ENCODE measurements at regions not wholly inside any gene's neighbourhood (a gene's known extent, or its start where the extent isn't known, plus 50 kb on each side); places are given as distances from the start of the nearest gene placed in this dataset.

DNA sequence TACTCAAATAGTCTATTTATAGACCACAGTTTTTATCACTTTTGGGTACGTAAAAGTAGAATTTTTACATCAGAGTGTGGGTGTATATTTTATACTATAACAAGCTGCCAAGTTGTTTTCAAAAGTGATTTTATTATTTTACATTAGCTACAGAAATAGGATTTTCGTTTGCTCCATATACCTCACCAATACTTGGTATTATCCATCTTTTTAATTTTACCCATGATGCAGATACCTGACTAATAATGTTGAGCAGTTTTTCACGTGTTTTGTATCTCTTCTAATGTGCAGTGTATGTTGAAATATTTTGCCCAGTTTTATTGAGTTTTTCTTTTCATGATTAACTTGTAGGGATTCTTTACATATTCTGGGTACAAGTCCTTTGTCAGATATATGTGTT, 379.8 kb downstream of the MATN1 start:
- no peak overlapping the region for H3K9ac ChIP-seq (ENCODE audit: low read depth in 1 of 2, low read length in 2 of 2)
- H3K27me3 ChIP-seq (ENCODE audit: control insufficient read depth in 1 of 2, insufficient read depth in 2 of 2, low read length in 2 of 2) = peaks cover 5 to 7% of the 10 kb centered on the region in 2 donors
- H3K4me1 ChIP-seq (ENCODE audit: control insufficient read depth in 1 of 2, insufficient read depth in 2 of 2, low read length in 2 of 2) = no peaks in the 10 kb centered on the region
- H3K27ac ChIP-seq (ENCODE audit: low read depth, low read length) = no peak overlapping the region
- H3K9me3 ChIP-seq (ENCODE audit: control insufficient read depth in 1 of 2, low read length in 2 of 2) = peaks cover 0 to 6% of the 10 kb centered on the region in 2 donors
- no peak overlapping the region for H3K4me3 ChIP-seq (ENCODE audit: low read depth in 1 of 2, low read length in 2 of 2)
- no peaks in the 10 kb centered on the region for H3K36me3 ChIP-seq (ENCODE audit: control insufficient read depth in 1 of 2, insufficient read depth in 2 of 2, low read length in 2 of 2)

DNA sequence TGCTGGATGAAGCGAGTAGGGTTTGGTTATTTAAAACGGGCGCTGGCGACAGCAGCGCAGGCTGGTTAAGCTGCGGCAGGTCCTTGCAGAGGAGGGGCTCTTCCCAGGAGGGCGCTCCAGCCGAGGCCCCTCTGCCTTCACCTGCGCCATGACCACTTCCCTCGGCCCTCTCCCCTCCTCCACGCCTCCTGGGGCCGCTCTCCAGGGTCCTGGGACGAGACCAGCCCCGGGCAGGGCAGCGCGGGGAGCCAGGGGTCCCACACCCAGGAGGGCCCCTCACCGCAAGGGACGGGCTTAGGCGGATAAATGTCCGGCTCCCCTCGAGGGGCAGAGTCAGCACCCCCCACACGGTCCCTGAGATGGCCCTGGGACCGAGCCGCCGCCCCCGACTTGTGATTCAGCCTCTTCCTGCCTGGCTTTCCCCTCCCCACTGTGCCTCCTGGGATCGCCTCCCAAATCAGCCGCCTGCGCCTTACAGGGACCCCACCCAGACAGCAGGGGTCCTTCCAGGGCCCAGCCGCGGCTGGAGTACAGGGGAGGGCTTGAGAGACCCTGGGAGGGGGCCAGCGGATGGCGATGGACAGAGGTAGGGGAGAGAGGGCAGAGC, 380.7 kb downstream of the MATN1 start:
- H3K9me3 ChIP-seq (ENCODE audit: control insufficient read depth in 1 of 2, low read length in 2 of 2) = peaks cover 0 to 6% of the 10 kb centered on the region in 2 donors
- H3K27me3 ChIP-seq (ENCODE audit: control insufficient read depth in 1 of 2, insufficient read depth in 2 of 2, low read length in 2 of 2) = peaks cover 5 to 7% of the 10 kb centered on the region in 2 donors
- no peak overlapping the region for H3K4me3 ChIP-seq (ENCODE audit: low read depth in 1 of 2, low read length in 2 of 2)
- no peaks in the 10 kb centered on the region for H3K4me1 ChIP-seq (ENCODE audit: control insufficient read depth in 1 of 2, insufficient read depth in 2 of 2, low read length in 2 of 2)
- no peak overlapping the region for H3K27ac ChIP-seq (ENCODE audit: low read depth, low read length)
- no peak overlapping the region for H3K9ac ChIP-seq (ENCODE audit: low read depth in 1 of 2, low read length in 2 of 2)
- no peaks in the 10 kb centered on the region for H3K36me3 ChIP-seq (ENCODE audit: control insufficient read depth in 1 of 2, insufficient read depth in 2 of 2, low read length in 2 of 2)

DNA sequence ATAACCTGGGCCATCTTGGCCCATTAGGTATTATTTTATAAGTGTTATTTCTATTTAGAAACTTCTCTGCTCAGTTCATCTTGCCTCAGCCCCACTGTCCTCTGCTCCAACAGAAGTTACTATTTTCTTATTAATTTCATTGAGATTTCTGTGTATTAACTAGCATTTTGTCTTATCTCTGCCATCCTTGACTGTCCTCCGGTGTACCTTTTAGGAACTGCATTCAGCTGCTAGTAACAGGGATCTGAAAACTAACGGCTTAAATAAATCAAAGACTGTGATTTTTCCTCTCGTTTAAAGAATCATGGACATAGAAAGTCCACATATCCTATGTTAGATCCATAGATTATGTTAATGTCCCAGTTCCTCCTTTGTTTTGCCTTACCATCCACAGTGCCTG, 382.5 kb downstream of the MATN1 start:
- peaks cover 5 to 7% of the 10 kb centered on the region in 2 donors for H3K27me3 ChIP-seq (ENCODE audit: control insufficient read depth in 1 of 2, insufficient read depth in 2 of 2, low read length in 2 of 2)
- H3K36me3 ChIP-seq (ENCODE audit: control insufficient read depth in 1 of 2, insufficient read depth in 2 of 2, low read length in 2 of 2) = no peaks in the 10 kb centered on the region
- H3K4me3 ChIP-seq (ENCODE audit: low read depth in 1 of 2, low read length in 2 of 2) = no peak overlapping the region
- H3K9me3 ChIP-seq (ENCODE audit: control insufficient read depth in 1 of 2, low read length in 2 of 2) = peaks cover 0 to 6% of the 10 kb centered on the region in 2 donors
- H3K27ac ChIP-seq (ENCODE audit: low read depth, low read length) = no peak overlapping the region
- no peaks in the 10 kb centered on the region for H3K4me1 ChIP-seq (ENCODE audit: control insufficient read depth in 1 of 2, insufficient read depth in 2 of 2, low read length in 2 of 2)
- H3K9ac ChIP-seq (ENCODE audit: low read depth in 1 of 2, low read length in 2 of 2) = no peak overlapping the region

DNA sequence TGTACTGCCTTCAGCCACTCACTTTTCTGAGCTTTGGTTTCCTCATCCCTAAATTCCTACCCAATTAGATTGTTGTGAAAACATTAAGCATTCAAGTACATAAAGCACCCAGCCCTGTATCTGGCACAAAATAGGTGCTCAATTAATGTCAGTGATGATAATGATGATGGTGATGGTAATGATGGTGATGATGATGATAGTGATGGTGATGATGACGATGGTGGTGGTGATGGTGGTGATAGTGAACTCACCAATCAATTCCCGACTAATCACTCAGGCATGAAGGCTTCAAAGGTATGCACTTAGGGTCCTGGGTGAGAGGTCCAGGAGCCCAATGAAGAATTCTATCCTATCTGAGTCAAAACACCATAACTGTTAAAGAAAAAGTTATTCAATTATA, 383.5 kb downstream of the MATN1 start:
- no peak overlapping the region for H3K4me3 ChIP-seq (ENCODE audit: low read depth in 1 of 2, low read length in 2 of 2)
- H3K27me3 ChIP-seq (ENCODE audit: control insufficient read depth in 1 of 2, insufficient read depth in 2 of 2, low read length in 2 of 2) = peaks cover 5 to 7% of the 10 kb centered on the region in 2 donors
- no peak overlapping the region for H3K9ac ChIP-seq (ENCODE audit: low read depth in 1 of 2, low read length in 2 of 2)
- no peak overlapping the region for H3K27ac ChIP-seq (ENCODE audit: low read depth, low read length)
- no peaks in the 10 kb centered on the region for H3K4me1 ChIP-seq (ENCODE audit: control insufficient read depth in 1 of 2, insufficient read depth in 2 of 2, low read length in 2 of 2)
- H3K9me3 ChIP-seq (ENCODE audit: control insufficient read depth in 1 of 2, low read length in 2 of 2) = peaks cover 0 to 6% of the 10 kb centered on the region in 2 donors
- no peaks in the 10 kb centered on the region for H3K36me3 ChIP-seq (ENCODE audit: control insufficient read depth in 1 of 2, insufficient read depth in 2 of 2, low read length in 2 of 2)

DNA sequence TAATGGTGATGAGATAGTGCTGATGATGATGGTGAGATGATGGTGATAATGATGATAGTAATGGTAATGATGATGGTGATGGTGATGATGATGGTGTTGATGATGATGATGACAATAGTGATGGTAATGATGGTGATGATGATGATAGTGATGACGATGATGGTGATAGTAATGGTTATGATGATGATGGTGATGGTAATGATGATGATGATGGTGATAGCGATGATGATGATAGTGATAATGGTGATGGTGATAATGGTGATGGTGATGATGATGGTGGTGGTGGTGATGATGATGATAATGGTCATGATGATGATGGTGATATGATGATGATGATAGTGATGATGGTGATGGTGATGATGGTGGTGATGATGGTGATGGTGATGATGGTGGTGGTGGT, 384.6 kb downstream of the MATN1 start:
- Histone ChIP-seq H3K4me1 (ENCODE audit: control insufficient read depth in 1 of 2, insufficient read depth in 2 of 2, low read length in 2 of 2) (no peaks in the 10 kb centered on the region), H3K27me3 (ENCODE audit: control insufficient read depth in 1 of 2, insufficient read depth in 2 of 2, low read length in 2 of 2) (peaks cover 5 to 7% of the 10 kb centered on the region in 2 donors), H3K4me3 (ENCODE audit: low read depth in 1 of 2, low read length in 2 of 2) (no peak overlapping the region), H3K27ac (ENCODE audit: low read depth, low read length) (no peak overlapping the region), H3K9me3 (ENCODE audit: control insufficient read depth in 1 of 2, low read length in 2 of 2) (peaks cover 0 to 4% of the 10 kb centered on the region in 2 donors), H3K9ac (ENCODE audit: low read depth in 1 of 2, low read length in 2 of 2) (no peak overlapping the region), H3K36me3 (ENCODE audit: control insufficient read depth in 1 of 2, insufficient read depth in 2 of 2, low read length in 2 of 2) (no peaks in the 10 kb centered on the region)

DNA sequence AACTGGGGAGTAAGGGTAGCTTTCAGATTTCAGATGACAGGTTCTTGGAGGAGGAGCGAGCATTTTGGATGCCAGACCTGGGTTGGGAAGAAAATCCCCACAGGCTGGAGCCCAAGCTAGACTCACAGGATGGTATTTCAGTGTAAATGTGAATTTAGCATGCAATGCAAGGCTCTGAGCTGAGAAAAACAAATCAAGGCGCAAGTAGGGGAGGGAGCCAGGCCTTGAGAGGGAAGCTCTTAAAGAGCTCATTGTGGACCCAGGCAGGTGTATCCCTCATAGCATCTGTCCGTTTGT, 386.1 kb downstream of the MATN1 start:
- no peak overlapping the region for H3K9ac ChIP-seq (ENCODE audit: low read depth in 1 of 2, low read length in 2 of 2)
- no peak overlapping the region for H3K4me3 ChIP-seq (ENCODE audit: low read depth in 1 of 2, low read length in 2 of 2)
- no peak overlapping the region for H3K27ac ChIP-seq (ENCODE audit: low read depth, low read length)
- no peaks in the 10 kb centered on the region for H3K4me1 ChIP-seq (ENCODE audit: control insufficient read depth in 1 of 2, insufficient read depth in 2 of 2, low read length in 2 of 2)
- H3K9me3 ChIP-seq (ENCODE audit: control insufficient read depth in 1 of 2, low read length in 2 of 2) = no peaks in the 10 kb centered on the region
- peaks cover 0 to 3% of the 10 kb centered on the region in 2 donors for H3K27me3 ChIP-seq (ENCODE audit: control insufficient read depth in 1 of 2, insufficient read depth in 2 of 2, low read length in 2 of 2)
- H3K36me3 ChIP-seq (ENCODE audit: control insufficient read depth in 1 of 2, insufficient read depth in 2 of 2, low read length in 2 of 2) = no peaks in the 10 kb centered on the region

DNA sequence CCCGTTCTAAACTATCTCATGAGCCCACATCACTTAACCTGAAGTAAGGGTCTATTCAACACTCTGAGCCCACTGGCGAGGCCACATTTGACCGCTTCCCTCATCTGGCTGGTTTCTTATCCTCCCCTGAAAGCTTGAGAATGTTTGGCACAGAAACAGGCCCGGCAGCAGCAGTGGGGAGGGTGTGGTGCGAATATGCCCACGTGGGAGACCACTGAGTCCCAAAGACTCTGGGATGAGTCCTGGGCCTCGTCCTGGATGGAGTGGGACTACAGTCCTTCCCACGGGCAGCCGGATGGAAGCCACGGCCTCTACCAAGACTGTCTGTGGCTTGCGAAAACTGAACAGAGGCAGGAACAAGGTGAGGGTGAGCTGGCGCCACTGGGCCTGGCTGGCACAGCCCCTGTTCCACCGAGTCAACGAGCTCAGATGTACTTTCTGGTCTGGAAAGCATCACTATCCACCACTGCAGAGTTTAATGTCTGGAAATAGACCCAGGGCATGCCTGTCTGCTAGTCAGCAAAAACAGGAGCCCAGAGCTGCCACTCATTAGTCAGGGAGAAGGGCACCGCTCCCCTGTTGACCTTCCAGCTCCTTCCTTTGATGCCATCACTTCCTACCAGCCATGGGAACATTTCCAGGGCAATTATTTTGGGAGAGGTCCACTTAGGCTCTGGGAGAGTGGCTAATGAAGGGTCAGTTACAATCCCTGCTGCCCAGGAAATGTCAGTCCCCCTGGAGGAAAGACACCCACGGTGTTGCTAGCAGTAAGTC, 386.6 kb downstream of the MATN1 start:
- Histone ChIP-seq H3K27ac (ENCODE audit: low read depth, low read length) (no peak overlapping the region), H3K9me3 (ENCODE audit: control insufficient read depth in 1 of 2, low read length in 2 of 2) (no peaks in the 10 kb centered on the region), H3K4me1 (ENCODE audit: control insufficient read depth in 1 of 2, insufficient read depth in 2 of 2, low read length in 2 of 2) (no peaks in the 10 kb centered on the region), H3K36me3 (ENCODE audit: control insufficient read depth in 1 of 2, insufficient read depth in 2 of 2, low read length in 2 of 2) (no peaks in the 10 kb centered on the region), H3K4me3 (ENCODE audit: low read depth in 1 of 2, low read length in 2 of 2) (no peak overlapping the region), H3K27me3 (ENCODE audit: control insufficient read depth in 1 of 2, insufficient read depth in 2 of 2, low read length in 2 of 2) (peaks cover 0 to 3% of the 10 kb centered on the region in 2 donors), H3K9ac (ENCODE audit: low read depth in 1 of 2, low read length in 2 of 2) (no peak overlapping the region)

DNA sequence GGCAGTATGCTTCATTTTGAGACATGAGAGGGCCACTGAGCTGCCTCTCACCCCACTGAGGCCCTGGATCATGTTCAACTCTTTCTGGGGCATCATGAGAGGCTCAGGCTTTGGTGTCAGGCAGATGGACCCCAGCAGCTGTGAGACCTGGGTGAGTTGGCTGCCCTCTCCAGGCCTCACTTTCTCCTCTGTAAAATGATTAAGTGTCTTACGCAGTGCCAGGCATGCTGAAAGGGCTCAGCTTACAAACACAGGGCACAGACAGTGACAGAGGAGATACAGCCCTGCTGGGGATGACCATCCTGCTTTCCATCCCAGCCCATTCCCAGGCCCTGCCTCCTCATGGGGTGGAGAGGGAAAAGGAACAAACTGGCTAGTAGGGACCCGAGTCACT, 387.4 kb downstream of the MATN1 start:
- no peaks in the 10 kb centered on the region for H3K4me1 ChIP-seq (ENCODE audit: control insufficient read depth in 1 of 2, insufficient read depth in 2 of 2, low read length in 2 of 2)
- H3K9me3 ChIP-seq (ENCODE audit: control insufficient read depth in 1 of 2, low read length in 2 of 2) = no peaks in the 10 kb centered on the region
- H3K9ac ChIP-seq (ENCODE audit: low read depth in 1 of 2, low read length in 2 of 2) = no peak overlapping the region
- no peak overlapping the region for H3K27ac ChIP-seq (ENCODE audit: low read depth, low read length)
- no peaks in the 10 kb centered on the region for H3K36me3 ChIP-seq (ENCODE audit: control insufficient read depth in 1 of 2, insufficient read depth in 2 of 2, low read length in 2 of 2)
- H3K4me3 ChIP-seq (ENCODE audit: low read depth in 1 of 2, low read length in 2 of 2) = no peak overlapping the region
- no peaks in the 10 kb centered on the region for H3K27me3 ChIP-seq (ENCODE audit: control insufficient read depth in 1 of 2, insufficient read depth in 2 of 2, low read length in 2 of 2)

DNA sequence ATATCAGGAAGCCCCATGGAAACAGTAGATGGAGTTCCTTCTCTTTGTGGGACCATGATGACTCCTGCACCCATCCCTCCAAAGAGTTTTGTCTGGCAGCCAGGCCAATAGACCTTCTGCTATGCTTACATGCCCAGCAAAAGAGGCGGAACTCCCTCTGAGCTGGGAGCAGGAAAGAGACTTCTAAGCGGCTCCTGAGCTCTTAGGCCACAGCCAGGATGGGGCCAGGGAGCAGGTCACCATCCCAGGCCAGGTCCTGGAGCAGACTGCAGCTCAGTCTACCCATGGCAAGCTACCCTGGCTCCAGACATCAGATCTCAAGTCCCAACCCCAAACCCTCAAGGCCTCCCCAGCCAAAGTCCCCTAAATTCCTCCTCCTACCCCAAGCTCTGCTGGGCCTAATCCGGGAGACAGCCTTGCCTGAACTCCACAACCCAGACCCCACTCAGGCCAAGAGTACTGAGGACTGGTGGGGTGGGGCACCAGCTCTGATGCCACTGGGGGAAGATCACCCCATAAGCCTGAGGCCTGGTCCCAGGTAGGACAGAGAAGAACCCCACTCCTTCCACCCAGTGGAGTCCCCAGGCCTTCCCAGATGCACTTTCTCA, 387.9 kb downstream of the MATN1 start:
- Histone ChIP-seq H3K27ac (ENCODE audit: low read depth, low read length) (no peak overlapping the region), H3K9ac (ENCODE audit: low read depth in 1 of 2, low read length in 2 of 2) (no peak overlapping the region), H3K9me3 (ENCODE audit: control insufficient read depth in 1 of 2, low read length in 2 of 2) (no peaks in the 10 kb centered on the region), H3K4me1 (ENCODE audit: control insufficient read depth in 1 of 2, insufficient read depth in 2 of 2, low read length in 2 of 2) (no peaks in the 10 kb centered on the region), H3K4me3 (ENCODE audit: low read depth in 1 of 2, low read length in 2 of 2) (no peak overlapping the region), H3K27me3 (ENCODE audit: control insufficient read depth in 1 of 2, insufficient read depth in 2 of 2, low read length in 2 of 2) (no peaks in the 10 kb centered on the region), H3K36me3 (ENCODE audit: control insufficient read depth in 1 of 2, insufficient read depth in 2 of 2, low read length in 2 of 2) (no peaks in the 10 kb centered on the region)

DNA sequence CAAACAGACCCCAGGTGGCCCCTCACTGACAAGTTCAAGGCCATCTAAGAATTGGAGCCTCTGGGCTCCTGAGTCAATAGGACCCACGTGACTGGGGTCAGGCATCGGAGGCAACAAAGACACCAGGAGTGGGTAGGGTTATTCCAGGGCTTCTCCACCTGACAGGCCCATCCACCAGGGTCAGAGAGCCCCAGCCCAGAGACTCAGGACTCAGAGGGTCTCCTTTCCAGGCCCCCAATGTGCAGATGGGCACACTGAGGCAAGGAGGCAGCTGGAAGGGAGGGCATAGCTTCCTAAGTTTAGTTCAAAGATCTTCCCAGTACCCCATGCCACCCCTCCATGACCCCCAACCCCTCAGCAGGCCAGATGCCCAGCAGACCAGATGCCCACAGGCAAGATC, 388.6 kb downstream of the MATN1 start:
- Histone ChIP-seq H3K36me3 (ENCODE audit: control insufficient read depth in 1 of 2, insufficient read depth in 2 of 2, low read length in 2 of 2) (no peaks in the 10 kb centered on the region), H3K27me3 (ENCODE audit: control insufficient read depth in 1 of 2, insufficient read depth in 2 of 2, low read length in 2 of 2) (no peaks in the 10 kb centered on the region), H3K27ac (ENCODE audit: low read depth, low read length) (no peak overlapping the region), H3K4me3 (ENCODE audit: low read depth in 1 of 2, low read length in 2 of 2) (no peak overlapping the region), H3K9ac (ENCODE audit: low read depth in 1 of 2, low read length in 2 of 2) (no peak overlapping the region), H3K4me1 (ENCODE audit: control insufficient read depth in 1 of 2, insufficient read depth in 2 of 2, low read length in 2 of 2) (no peaks in the 10 kb centered on the region), H3K9me3 (ENCODE audit: control insufficient read depth in 1 of 2, low read length in 2 of 2) (no peaks in the 10 kb centered on the region)

All from duodenal mucosa (tissue), 2 donors.